ENCODE measurements at regions not wholly inside any gene's neighbourhood (a gene's known extent, or its start where the extent isn't known, plus 50 kb on each side); places are given as distances from the start of the nearest gene placed in this dataset.

DNA sequence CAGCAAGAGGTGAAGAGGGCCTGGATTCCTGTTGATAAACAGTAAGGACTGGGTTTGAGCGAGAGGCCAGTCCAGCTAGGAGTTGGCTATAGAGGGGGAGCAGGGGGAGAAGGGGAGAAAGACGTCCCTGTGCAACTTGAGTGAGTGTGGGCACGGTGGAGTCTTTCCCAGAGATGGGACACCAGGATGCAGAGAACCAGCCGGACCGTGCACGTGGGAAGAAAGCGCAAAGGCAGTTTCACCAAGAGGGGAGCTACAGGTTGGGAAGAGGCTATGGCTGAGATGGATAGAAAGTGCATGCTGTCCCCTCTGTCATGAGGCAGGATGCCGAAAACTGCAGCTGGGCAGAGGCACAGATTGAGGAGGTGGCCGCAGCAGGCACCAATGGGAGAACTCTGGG lies 96.0 kb upstream of the TLE3 start:
- ATAC-seq (no peak), FAIRE-seq (no peak), DNase-seq (no peak)
- intact Hi-C loops (cut with DNase I), result no loop called here
- Histone ChIP-seq H3K36me3 (no peaks in the 10 kb centered on the region), H3K4me1 (peaks cover 13 to 16% (median 15%) of the 10 kb centered on the region in 3 donors), H3K27ac (no peak overlapping the region), H3K4me3 (no peak overlapping the region), H3K9me3 (no peaks in the 10 kb centered on the region), H3K27me3 (no peaks in the 10 kb centered on the region)
- WGBS, 2 donors, result 95% methylated on average over 9 of the region's 9 CpGs
- TF ChIP-seq, protein P1, sequence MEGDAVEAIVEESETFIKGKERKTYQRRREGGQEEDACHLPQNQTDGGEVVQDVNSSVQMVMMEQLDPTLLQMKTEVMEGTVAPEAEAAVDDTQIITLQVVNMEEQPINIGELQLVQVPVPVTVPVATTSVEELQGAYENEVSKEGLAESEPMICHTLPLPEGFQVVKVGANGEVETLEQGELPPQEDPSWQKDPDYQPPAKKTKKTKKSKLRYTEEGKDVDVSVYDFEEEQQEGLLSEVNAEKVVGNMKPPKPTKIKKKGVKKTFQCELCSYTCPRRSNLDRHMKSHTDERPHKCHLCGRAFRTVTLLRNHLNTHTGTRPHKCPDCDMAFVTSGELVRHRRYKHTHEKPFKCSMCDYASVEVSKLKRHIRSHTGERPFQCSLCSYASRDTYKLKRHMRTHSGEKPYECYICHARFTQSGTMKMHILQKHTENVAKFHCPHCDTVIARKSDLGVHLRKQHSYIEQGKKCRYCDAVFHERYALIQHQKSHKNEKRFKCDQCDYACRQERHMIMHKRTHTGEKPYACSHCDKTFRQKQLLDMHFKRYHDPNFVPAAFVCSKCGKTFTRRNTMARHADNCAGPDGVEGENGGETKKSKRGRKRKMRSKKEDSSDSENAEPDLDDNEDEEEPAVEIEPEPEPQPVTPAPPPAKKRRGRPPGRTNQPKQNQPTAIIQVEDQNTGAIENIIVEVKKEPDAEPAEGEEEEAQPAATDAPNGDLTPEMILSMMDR (IDR thresholded peaks at IDR 0.05), result no peak

DNA sequence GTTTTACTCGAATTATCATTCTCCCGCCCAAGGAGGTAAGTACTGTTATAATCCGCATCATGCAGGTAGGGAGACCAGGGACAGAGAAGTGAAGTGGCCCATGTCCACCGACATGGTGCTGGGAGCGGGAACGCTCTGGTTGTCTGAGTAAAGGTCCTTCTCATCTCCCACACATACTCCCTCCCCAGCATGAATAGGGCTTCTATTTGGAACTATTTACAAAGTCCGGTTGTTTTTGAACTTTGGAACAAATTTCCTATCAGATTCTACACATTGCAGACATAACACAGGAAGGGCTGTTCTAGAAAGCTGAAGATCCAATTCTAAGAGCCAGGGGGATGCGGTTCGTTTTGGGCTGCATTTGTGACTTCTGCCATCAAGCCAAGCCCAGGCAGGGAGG lies 94.8 kb upstream of the TLE3 start:
- Histone ChIP-seq H3K4me1 (peaks cover 13 to 16% (median 15%) of the 10 kb centered on the region in 3 donors), H3K9me3 (no peaks in the 10 kb centered on the region), H3K27me3 (no peaks in the 10 kb centered on the region), H3K4me3 (no peak overlapping the region), H3K36me3 (no peaks in the 10 kb centered on the region), H3K27ac (no peak overlapping the region)
- ATAC-seq, result no peak
- intact Hi-C loops (cut with DNase I), result no loop called here
- no peak for DNase-seq
- 82 to 86% methylated on average over 9 of the region's 9 CpGs for WGBS, 2 donors
- TF ChIP-seq, protein P1 (IDR thresholded peaks at IDR 0.05), result no peak
- no peak for FAIRE-seq

- no peak for FAIRE-seq
Observed at GRCh38 chr15:70192041-70192440, 94.3 kb upstream of the TLE3 start.

DNA sequence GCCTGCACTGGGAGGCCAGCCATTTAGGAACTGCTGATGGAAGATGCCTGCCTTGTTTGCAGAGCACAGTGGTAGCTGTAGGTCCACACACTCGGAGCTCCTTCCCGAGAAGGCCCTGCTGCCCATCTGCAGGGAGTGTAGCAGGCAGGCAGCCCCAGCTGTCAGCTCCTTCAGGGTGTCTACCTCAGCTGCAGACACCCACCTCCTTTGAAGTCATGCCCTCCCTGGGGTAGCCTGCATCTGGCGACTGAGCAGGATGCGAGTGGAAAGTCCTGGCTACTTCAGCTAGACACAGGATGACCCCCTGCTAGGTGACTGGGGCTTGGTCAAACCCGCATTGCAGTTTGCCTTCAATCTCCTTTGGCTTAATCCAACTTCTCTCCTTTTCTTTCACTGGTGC lies 93.2 kb upstream of the TLE3 start:
- WGBS, 2 donors, result 87 to 99% methylated on average over 5 of the region's 5 CpGs
- Histone ChIP-seq H3K9me3 (no peaks in the 10 kb centered on the region), H3K27me3 (no peaks in the 10 kb centered on the region), H3K4me3 (no peak overlapping the region), H3K4me1 (peaks cover 7 to 10% (median 9%) of the 10 kb centered on the region in 3 donors), H3K36me3 (no peaks in the 10 kb centered on the region), H3K27ac (no peak overlapping the region)
- TF ChIP-seq, protein P1 (IDR thresholded peaks at IDR 0.05), result no peak
- DNase-seq, result no peak
- no peak for FAIRE-seq
- no peak for ATAC-seq
- intact Hi-C loops (cut with DNase I), result no loop called here

More at GRCh38 chr15:70192041-70192440, 94.3 kb upstream of the TLE3 start:
- Histone ChIP-seq H3K27ac (no peak overlapping the region), H3K27me3 (no peaks in the 10 kb centered on the region), H3K36me3 (no peaks in the 10 kb centered on the region), H3K4me1 (peaks cover 13 to 16% (median 15%) of the 10 kb centered on the region in 3 donors), H3K9me3 (no peaks in the 10 kb centered on the region), H3K4me3 (no peak overlapping the region)
- intact Hi-C loops (cut with DNase I), result no loop called here
- DNase-seq, result no peak
- TF ChIP-seq, protein P1 (IDR thresholded peaks at IDR 0.05), result no peak
- WGBS, 2 donors, result 94 to 97% methylated on average over 3 of the region's 3 CpGs
- ATAC-seq, result no peak

- no peak overlapping the region for H3K27ac ChIP-seq
- TF ChIP-seq, protein P1 (IDR thresholded peaks at IDR 0.05), result no peak
- H3K27me3 ChIP-seq, result no peaks in the 10 kb centered on the region
- intact Hi-C loops (cut with DNase I), result no loop called here
- peaks cover 0 to under 1% (median 0%) of the 10 kb centered on the region in 3 donors for H3K4me1 ChIP-seq
- no peak for ATAC-seq
- no peak overlapping the region for H3K4me3 ChIP-seq
- H3K9me3 ChIP-seq, result no peaks in the 10 kb centered on the region
- DNase-seq, result no peak
- H3K36me3 ChIP-seq, result no peaks in the 10 kb centered on the region
- FAIRE-seq, result no peak
- 94 to 96% methylated on average over 20 of the region's 20 CpGs for WGBS, 2 donors
Observed at GRCh38 chr15:70189826-70190695, 92.3 kb upstream of the TLE3 start.
